ENCODE measurements at regions not wholly inside any gene's neighbourhood (a gene's known extent, or its start where the extent isn't known, plus 50 kb on each side); places are given as distances from the start of the nearest gene placed in this dataset.

DNA sequence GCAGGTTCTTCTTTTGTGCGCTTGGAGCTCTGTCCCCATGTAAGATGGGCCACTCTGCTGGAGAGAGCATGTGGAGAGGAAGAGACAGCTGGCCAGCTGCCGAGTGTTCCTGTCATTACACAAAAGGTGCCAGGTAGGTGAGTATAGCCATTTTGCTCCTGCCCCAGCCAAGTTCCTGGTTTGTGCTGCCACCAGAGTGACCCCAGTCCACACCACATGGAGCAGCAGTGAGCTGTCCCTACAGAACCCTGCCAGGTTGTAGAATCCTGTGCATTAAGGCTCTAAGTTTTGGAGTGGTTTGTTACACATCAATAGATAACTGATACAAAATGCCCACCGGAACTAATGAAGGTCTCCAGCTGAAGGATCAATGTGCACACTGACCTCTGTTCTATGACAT lies 84.6 kb upstream of the GHITM start:
- dilution Hi-C loops (cut with MboI; ENCODE audit: extremely low pct_ligation_motif_present, low sequenced_read_pairs) = no loop called here
- no peaks in the 10 kb centered on the region for H3K9me1 ChIP-seq (ENCODE audit: control insufficient read depth, extremely low read depth, insufficient read depth, low read length)
- no peaks in the 10 kb centered on the region for H4K20me1 ChIP-seq (ENCODE audit: control insufficient read depth, extremely low read depth, insufficient read depth, low read length)
- H3K36me3 ChIP-seq (ENCODE audit: control insufficient read depth in 2 of 2, extremely low read depth in 1 of 2, insufficient read depth in 2 of 2, low read length in 2 of 2) = no peaks in the 10 kb centered on the region
- no peaks in the 10 kb centered on the region for H3K79me2 ChIP-seq (ENCODE audit: control insufficient read depth, insufficient read depth, low read length)
- H3K4me3 ChIP-seq (ENCODE audit: control insufficient read depth in 2 of 3, extremely low read depth in 1 of 3, insufficient read depth in 2 of 3, low read depth in 1 of 3, low read length in 3 of 3) = no peak overlapping the region
- H3K4me2 ChIP-seq (ENCODE audit: control insufficient read depth, extremely low read depth, insufficient read depth, low read depth, low read length) = no peak overlapping the region
- no peak overlapping the region for H3K9ac ChIP-seq (ENCODE audit: control insufficient read depth, extremely low read depth, insufficient read depth, low read length)
- DNase-seq (ENCODE audit: low read depth, low spot score) (no peak), FAIRE-seq (no peak)
- no peaks in the 10 kb centered on the region for H3K4me1 ChIP-seq (ENCODE audit: control insufficient read depth, extremely low read depth, insufficient read depth, low read length)
- no peak overlapping the region for H2AFZ ChIP-seq (ENCODE audit: control insufficient read depth, low read length)
- H3K9me3 ChIP-seq (ENCODE audit: control insufficient read depth, low read depth, low read length) = no peaks in the 10 kb centered on the region
- H3K27ac ChIP-seq (ENCODE audit: control insufficient read depth, insufficient read depth, low read length) = no peak overlapping the region
- no peaks in the 10 kb centered on the region for H3K27me3 ChIP-seq (ENCODE audit: control insufficient read depth, extremely low read depth, insufficient read depth, low read length)
- TF ChIP-seq EZH2 (IDR thresholded peaks at IDR 0.05; ENCODE audit: low read length) (no peak), CTCF (optimal IDR thresholded peaks at IDR 0.05 in 1 of 3, IDR thresholded peaks at IDR 0.05 in 1 of 3, conservative IDR thresholded peaks at IDR 0.05 in 1 of 3; ENCODE audit: extremely low read depth in 1 of 3, insufficient read depth in 2 of 3, low read length in 3 of 3) (peak in 1 of 3 experiments; percentile 8)

DNA sequence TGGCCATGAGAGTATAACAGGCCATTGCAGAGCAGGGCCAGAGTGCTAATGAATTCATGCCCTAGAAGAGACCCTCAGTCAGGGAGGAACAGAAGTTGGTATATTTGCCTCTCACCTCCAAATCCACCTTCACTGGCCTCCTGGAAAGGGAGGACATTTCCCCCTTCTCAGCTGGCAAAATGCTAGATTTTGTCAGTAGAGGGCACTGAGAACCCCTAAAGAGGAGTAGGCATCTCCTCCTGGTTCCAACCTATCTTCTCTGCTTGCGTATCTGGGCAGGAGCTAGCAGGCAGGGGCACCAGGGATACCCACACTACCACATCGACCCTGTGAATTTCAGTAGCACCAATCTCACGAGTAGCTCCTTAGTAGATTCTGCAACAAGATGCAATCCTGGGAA lies 79.8 kb upstream of the GHITM start:
- Histone ChIP-seq H4K20me1 (ENCODE audit: control insufficient read depth, extremely low read depth, insufficient read depth, low read length) (no peaks in the 10 kb centered on the region), H2AFZ (ENCODE audit: control insufficient read depth, low read length) (no peak overlapping the region), H3K79me2 (ENCODE audit: control insufficient read depth, insufficient read depth, low read length) (no peaks in the 10 kb centered on the region), H3K4me1 (ENCODE audit: control insufficient read depth, extremely low read depth, insufficient read depth, low read length) (no peaks in the 10 kb centered on the region), H3K9me3 (ENCODE audit: control insufficient read depth, low read depth, low read length) (no peaks in the 10 kb centered on the region), H3K27me3 (ENCODE audit: control insufficient read depth, extremely low read depth, insufficient read depth, low read length) (no peaks in the 10 kb centered on the region), H3K36me3 (ENCODE audit: control insufficient read depth in 2 of 2, extremely low read depth in 1 of 2, insufficient read depth in 2 of 2, low read length in 2 of 2) (no peaks in the 10 kb centered on the region), H3K9me1 (ENCODE audit: control insufficient read depth, extremely low read depth, insufficient read depth, low read length) (no peaks in the 10 kb centered on the region), H3K4me3 (ENCODE audit: control insufficient read depth in 2 of 3, extremely low read depth in 1 of 3, insufficient read depth in 2 of 3, low read depth in 1 of 3, low read length in 3 of 3) (no peak overlapping the region), H3K9ac (ENCODE audit: control insufficient read depth, extremely low read depth, insufficient read depth, low read length) (no peak overlapping the region), H3K27ac (ENCODE audit: control insufficient read depth, insufficient read depth, low read length) (no peak overlapping the region), H3K4me2 (ENCODE audit: control insufficient read depth, extremely low read depth, insufficient read depth, low read depth, low read length) (no peak overlapping the region)
- dilution Hi-C loops (cut with MboI; ENCODE audit: extremely low pct_ligation_motif_present, low sequenced_read_pairs) = no loop called here
- no peak for DNase-seq (ENCODE audit: low read depth, low spot score)
- FAIRE-seq = no peak
- TF ChIP-seq EZH2 (IDR thresholded peaks at IDR 0.05; ENCODE audit: low read length) (no peak), CTCF (optimal IDR thresholded peaks at IDR 0.05 in 1 of 3, IDR thresholded peaks at IDR 0.05 in 1 of 3, conservative IDR thresholded peaks at IDR 0.05 in 1 of 3; ENCODE audit: extremely low read depth in 1 of 3, insufficient read depth in 2 of 3, low read length in 3 of 3) (peak in 2 of 3 experiments; percentile 7 to 30)

All from keratinocyte (primary cell).